ENCODE measurements at regions not wholly inside any gene's neighbourhood (a gene's known extent, or its start where the extent isn't known, plus 50 kb on each side); places are given as distances from the start of the nearest gene placed in this dataset.

- H2BK12ac ChIP-seq (ENCODE audit: low read length): no peak overlapping the region
- H3K79me1 ChIP-seq (ENCODE audit: low read length): no peaks in the 10 kb centered on the region
- H3K27me3 ChIP-seq (ENCODE audit: insufficient read depth, low read length): no peaks in the 10 kb centered on the region
- no peak overlapping the region for H3K9ac ChIP-seq (ENCODE audit: low read length)
- H2AFZ ChIP-seq (ENCODE audit: insufficient read depth, low read length, poor library complexity): no peak overlapping the region
- no peak overlapping the region for H3K4me3 ChIP-seq (ENCODE audit: low read depth, low read length)
- no peak overlapping the region for H2BK120ac ChIP-seq (ENCODE audit: insufficient read depth, low read length, poor library complexity)
- no peak overlapping the region for H4K91ac ChIP-seq (ENCODE audit: low read depth, low read length)
- no CpG with 5 or more reads among the region's 1 CpG for WGBS (ENCODE audit: extremely low coverage, insufficient coverage, insufficient read length)
- no peak overlapping the region for H3K4me2 ChIP-seq (ENCODE audit: low read length)
- H3K36me3 ChIP-seq (ENCODE audit: control insufficient read depth in 1 of 2, insufficient read depth in 2 of 2, low read length in 2 of 2): no peaks in the 10 kb centered on the region
- no peak overlapping the region for H3K27ac ChIP-seq (ENCODE audit: low read depth, low read length)
- no peak overlapping the region for H3K18ac ChIP-seq (ENCODE audit: low read length)
- H3K14ac ChIP-seq (ENCODE audit: low read length): no peak overlapping the region
- H4K8ac ChIP-seq (ENCODE audit: low read depth, low read length): no peak overlapping the region
- H3K79me2 ChIP-seq (ENCODE audit: control insufficient read depth, insufficient read depth, low read length, poor library complexity): no peaks in the 10 kb centered on the region
- H2BK5ac ChIP-seq (ENCODE audit: low read depth, low read length, poor library complexity): no peak overlapping the region
- no peak overlapping the region for H3K23ac ChIP-seq (ENCODE audit: low read length)
- H4K12ac ChIP-seq (ENCODE audit: low read depth, low read length): no peak overlapping the region
- H2AK5ac ChIP-seq (ENCODE audit: low read length): no peak overlapping the region
- no peak for DNase-seq
- no peak overlapping the region for H3K4ac ChIP-seq (ENCODE audit: low read depth, low read length)
- H3K9me3 ChIP-seq (ENCODE audit: insufficient read depth, low read depth, low read length): no peaks in the 10 kb centered on the region
- no peaks in the 10 kb centered on the region for H3K4me1 ChIP-seq (ENCODE audit: control insufficient read depth in 1 of 2, insufficient read depth in 2 of 2, low read length in 2 of 2)
These were observed 558.6 kb downstream of the KCNA4 start for GRCh38 chr11:29458252-29458651.

- H2BK120ac ChIP-seq (ENCODE audit: insufficient read depth, low read length, poor library complexity): no peak overlapping the region
- no peak overlapping the region for H3K18ac ChIP-seq (ENCODE audit: low read length)
- no peak overlapping the region for H3K14ac ChIP-seq (ENCODE audit: low read length)
- H2AK5ac ChIP-seq (ENCODE audit: low read length): no peak overlapping the region
- no peak overlapping the region for H4K91ac ChIP-seq (ENCODE audit: low read depth, low read length)
- no peak overlapping the region for H2AFZ ChIP-seq (ENCODE audit: insufficient read depth, low read length, poor library complexity)
- H2BK5ac ChIP-seq (ENCODE audit: low read depth, low read length, poor library complexity): no peak overlapping the region
- H3K79me2 ChIP-seq (ENCODE audit: control insufficient read depth, insufficient read depth, low read length, poor library complexity): no peaks in the 10 kb centered on the region
- H3K27me3 ChIP-seq (ENCODE audit: insufficient read depth, low read length): no peaks in the 10 kb centered on the region
- no peak overlapping the region for H3K9ac ChIP-seq (ENCODE audit: low read length)
- H3K4me1 ChIP-seq (ENCODE audit: control insufficient read depth in 1 of 2, insufficient read depth in 2 of 2, low read length in 2 of 2): no peaks in the 10 kb centered on the region
- H2BK12ac ChIP-seq (ENCODE audit: low read length): no peak overlapping the region
- no peak overlapping the region for H3K23ac ChIP-seq (ENCODE audit: low read length)
- no peak for DNase-seq
- H4K8ac ChIP-seq (ENCODE audit: low read depth, low read length): no peak overlapping the region
- no peak overlapping the region for H3K4me3 ChIP-seq (ENCODE audit: low read depth, low read length)
- WGBS (ENCODE audit: extremely low coverage, insufficient coverage, insufficient read length): no CpG with 5 or more reads among the region's 1 CpG
- H3K36me3 ChIP-seq (ENCODE audit: control insufficient read depth in 1 of 2, insufficient read depth in 2 of 2, low read length in 2 of 2): no peaks in the 10 kb centered on the region
- H3K4ac ChIP-seq (ENCODE audit: low read depth, low read length): no peak overlapping the region
- no peaks in the 10 kb centered on the region for H3K9me3 ChIP-seq (ENCODE audit: insufficient read depth, low read depth, low read length)
- no peaks in the 10 kb centered on the region for H3K79me1 ChIP-seq (ENCODE audit: low read length)
- H3K27ac ChIP-seq (ENCODE audit: low read depth, low read length): no peak overlapping the region
- H4K12ac ChIP-seq (ENCODE audit: low read depth, low read length): no peak overlapping the region
- no peak overlapping the region for H3K4me2 ChIP-seq (ENCODE audit: low read length)
These were observed 564.7 kb downstream of the KCNA4 start for GRCh38 chr11:29452146-29452545.

GRCh38 chr11:29449281-29450074 lies 567.4 kb downstream of the KCNA4 start:
- no peaks in the 10 kb centered on the region for H3K4me1 ChIP-seq (ENCODE audit: control insufficient read depth in 1 of 2, insufficient read depth in 2 of 2, low read length in 2 of 2)
- H3K14ac ChIP-seq (ENCODE audit: low read length): no peak overlapping the region
- no peak overlapping the region for H3K23ac ChIP-seq (ENCODE audit: low read length)
- H3K4me2 ChIP-seq (ENCODE audit: low read length): no peak overlapping the region
- no peak overlapping the region for H2BK12ac ChIP-seq (ENCODE audit: low read length)
- no peaks in the 10 kb centered on the region for H3K9me3 ChIP-seq (ENCODE audit: insufficient read depth, low read depth, low read length)
- H2BK5ac ChIP-seq (ENCODE audit: low read depth, low read length, poor library complexity): no peak overlapping the region
- no peaks in the 10 kb centered on the region for H3K79me2 ChIP-seq (ENCODE audit: control insufficient read depth, insufficient read depth, low read length, poor library complexity)
- H3K4me3 ChIP-seq (ENCODE audit: low read depth, low read length): no peak overlapping the region
- no peaks in the 10 kb centered on the region for H3K36me3 ChIP-seq (ENCODE audit: control insufficient read depth in 1 of 2, insufficient read depth in 2 of 2, low read length in 2 of 2)
- no peak overlapping the region for H2AFZ ChIP-seq (ENCODE audit: insufficient read depth, low read length, poor library complexity)
- H4K91ac ChIP-seq (ENCODE audit: low read depth, low read length): no peak overlapping the region
- H3K9ac ChIP-seq (ENCODE audit: low read length): no peak overlapping the region
- no peak overlapping the region for H3K27ac ChIP-seq (ENCODE audit: low read depth, low read length)
- DNase-seq: peak in 1 of 2 donors; percentile 55
- no peak overlapping the region for H4K12ac ChIP-seq (ENCODE audit: low read depth, low read length)
- H2BK120ac ChIP-seq (ENCODE audit: insufficient read depth, low read length, poor library complexity): no peak overlapping the region
- H3K27me3 ChIP-seq (ENCODE audit: insufficient read depth, low read length): no peaks in the 10 kb centered on the region
- H3K4ac ChIP-seq (ENCODE audit: low read depth, low read length): no peak overlapping the region
- no peaks in the 10 kb centered on the region for H3K79me1 ChIP-seq (ENCODE audit: low read length)
- no peak overlapping the region for H4K8ac ChIP-seq (ENCODE audit: low read depth, low read length)
- no peak overlapping the region for H2AK5ac ChIP-seq (ENCODE audit: low read length)
- WGBS (ENCODE audit: extremely low coverage, insufficient coverage, insufficient read length): no CpG with 5 or more reads among the region's 2 CpGs
- H3K18ac ChIP-seq (ENCODE audit: low read length): no peak overlapping the region

- WGBS (ENCODE audit: extremely low coverage, insufficient coverage, insufficient read length): no CpG with 5 or more reads among the region's 3 CpGs
These were observed 568.5 kb downstream of the KCNA4 start for GRCh38 chr11:29448246-29448877.

More at GRCh38 chr11:29448246-29448877, 568.5 kb downstream of the KCNA4 start:
- Histone ChIP-seq H3K4me3 (ENCODE audit: low read depth, low read length) (no peak overlapping the region), H4K91ac (ENCODE audit: low read depth, low read length) (no peak overlapping the region), H3K9me3 (ENCODE audit: insufficient read depth, low read depth, low read length) (no peaks in the 10 kb centered on the region), H3K4me1 (ENCODE audit: control insufficient read depth in 1 of 2, insufficient read depth in 2 of 2, low read length in 2 of 2) (no peaks in the 10 kb centered on the region), H3K79me2 (ENCODE audit: control insufficient read depth, insufficient read depth, low read length, poor library complexity) (no peaks in the 10 kb centered on the region), H2AK5ac (ENCODE audit: low read length) (no peak overlapping the region), H3K4me2 (ENCODE audit: low read length) (no peak overlapping the region), H3K18ac (ENCODE audit: low read length) (no peak overlapping the region), H4K8ac (ENCODE audit: low read depth, low read length) (no peak overlapping the region), H2BK12ac (ENCODE audit: low read length) (no peak overlapping the region), H3K4ac (ENCODE audit: low read depth, low read length) (no peak overlapping the region), H2BK120ac (ENCODE audit: insufficient read depth, low read length, poor library complexity) (no peak overlapping the region), H3K27ac (ENCODE audit: low read depth, low read length) (no peak overlapping the region), H3K9ac (ENCODE audit: low read length) (no peak overlapping the region), H3K79me1 (ENCODE audit: low read length) (no peaks in the 10 kb centered on the region), H3K14ac (ENCODE audit: low read length) (no peak overlapping the region), H2BK5ac (ENCODE audit: low read depth, low read length, poor library complexity) (no peak overlapping the region), H2AFZ (ENCODE audit: insufficient read depth, low read length, poor library complexity) (no peak overlapping the region), H4K12ac (ENCODE audit: low read depth, low read length) (no peak overlapping the region), H3K27me3 (ENCODE audit: insufficient read depth, low read length) (no peaks in the 10 kb centered on the region), H3K36me3 (ENCODE audit: control insufficient read depth in 1 of 2, insufficient read depth in 2 of 2, low read length in 2 of 2) (no peaks in the 10 kb centered on the region), H3K23ac (ENCODE audit: low read length) (no peak overlapping the region)
- peak in 1 of 2 donors; percentile 16 for DNase-seq

All from trophoblast cell (in vitro differentiated cells and primary cell).